ENCODE measurements at regions not wholly inside any gene's neighbourhood (a gene's known extent, or its start where the extent isn't known, plus 50 kb on each side); places are given as distances from the start of the nearest gene placed in this dataset.

DNA sequence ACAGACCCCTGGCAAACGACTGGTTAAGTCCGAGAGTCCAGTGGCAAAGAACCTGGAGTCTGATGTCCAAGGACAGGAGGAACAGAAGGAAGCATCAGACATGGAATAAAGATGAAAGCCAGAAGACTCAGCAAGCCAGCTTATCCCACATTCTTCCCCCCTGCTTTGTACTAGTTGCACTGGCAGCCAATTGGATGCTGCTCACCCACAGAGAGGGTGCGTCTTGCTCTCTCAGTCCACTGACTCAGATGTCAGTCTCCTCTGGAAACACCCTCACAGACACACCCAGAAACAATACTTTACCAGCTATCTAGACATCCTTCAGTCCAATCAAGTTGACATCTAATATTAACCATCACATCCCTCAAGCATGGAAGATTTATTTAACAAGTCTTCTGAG is 1265.8 kb upstream of the CNTN5 start (continued):
- no peak for TF ChIP-seq YY1 (IDR thresholded peaks at IDR 0.05)
- TF ChIP-seq JUND (IDR thresholded peaks at IDR 0.05), result no peak
- no peak for TF ChIP-seq NR2F2 (IDR thresholded peaks at IDR 0.05)

DNA sequence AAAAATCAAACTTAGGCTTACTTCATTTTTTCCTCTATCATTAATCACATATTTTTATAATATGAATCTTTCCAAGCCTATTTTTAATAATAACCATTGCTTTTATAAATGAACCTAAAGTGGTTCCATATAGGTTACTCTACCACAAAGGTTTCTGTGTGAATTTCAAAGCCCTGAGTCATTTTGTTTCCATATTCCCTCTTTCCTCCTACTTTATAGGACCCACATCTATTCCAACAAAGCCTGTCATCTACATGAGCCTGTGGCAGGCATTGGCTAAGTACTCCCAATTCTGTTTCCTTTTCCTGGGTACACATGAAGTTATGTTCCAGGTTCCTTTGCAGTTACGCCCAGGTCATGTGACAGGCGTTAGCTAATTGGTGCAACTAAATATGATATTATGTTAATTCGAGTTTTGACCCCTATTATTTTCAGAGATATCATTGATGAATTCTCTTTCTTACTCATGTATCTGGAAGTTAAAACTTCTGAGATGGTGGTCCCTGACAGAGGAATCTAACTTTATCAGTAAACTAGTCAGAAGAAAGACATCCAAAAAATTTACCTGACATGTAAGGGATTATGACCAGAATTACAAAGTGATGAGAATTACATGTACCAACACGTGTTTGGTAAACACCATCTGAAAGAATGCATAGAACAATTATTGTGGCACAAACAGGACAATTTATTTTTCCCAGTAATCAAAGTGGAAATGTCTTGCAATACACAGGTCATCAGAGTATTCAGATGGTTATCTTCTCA is 1264.0 kb upstream of the CNTN5 start:
- Histone ChIP-seq H3K36me3 (ENCODE audit: control insufficient read depth in 4 of 4, insufficient read depth in 3 of 4, low read depth in 1 of 4, low read length in 3 of 4) (no peaks in the 10 kb centered on the region), H3K4me3 (ENCODE audit: low read depth in 1 of 3, low read length in 3 of 3) (no peak overlapping the region), H3K9me3 (ENCODE audit: control insufficient read depth in 4 of 4, low read length in 3 of 4) (peaks cover 0 to 5% (median 3%) of the 10 kb centered on the region in 4 donors), H3K4me1 (ENCODE audit: control insufficient read depth in 4 of 4, insufficient read depth in 4 of 4, low read length in 3 of 4) (no peaks in the 10 kb centered on the region), H3K27me3 (ENCODE audit: control insufficient read depth in 4 of 4, insufficient read depth in 4 of 4, low read length in 3 of 4) (no peaks in the 10 kb centered on the region), H3K9ac (ENCODE audit: low read depth in 1 of 2, low read length in 2 of 2) (no peak overlapping the region), H3K27ac (ENCODE audit: low read depth in 1 of 2, low read length in 2 of 2) (no peak overlapping the region)
- DNase-seq (ENCODE audit: low spot score), result no peak
- TF ChIP-seq, protein P1, sequence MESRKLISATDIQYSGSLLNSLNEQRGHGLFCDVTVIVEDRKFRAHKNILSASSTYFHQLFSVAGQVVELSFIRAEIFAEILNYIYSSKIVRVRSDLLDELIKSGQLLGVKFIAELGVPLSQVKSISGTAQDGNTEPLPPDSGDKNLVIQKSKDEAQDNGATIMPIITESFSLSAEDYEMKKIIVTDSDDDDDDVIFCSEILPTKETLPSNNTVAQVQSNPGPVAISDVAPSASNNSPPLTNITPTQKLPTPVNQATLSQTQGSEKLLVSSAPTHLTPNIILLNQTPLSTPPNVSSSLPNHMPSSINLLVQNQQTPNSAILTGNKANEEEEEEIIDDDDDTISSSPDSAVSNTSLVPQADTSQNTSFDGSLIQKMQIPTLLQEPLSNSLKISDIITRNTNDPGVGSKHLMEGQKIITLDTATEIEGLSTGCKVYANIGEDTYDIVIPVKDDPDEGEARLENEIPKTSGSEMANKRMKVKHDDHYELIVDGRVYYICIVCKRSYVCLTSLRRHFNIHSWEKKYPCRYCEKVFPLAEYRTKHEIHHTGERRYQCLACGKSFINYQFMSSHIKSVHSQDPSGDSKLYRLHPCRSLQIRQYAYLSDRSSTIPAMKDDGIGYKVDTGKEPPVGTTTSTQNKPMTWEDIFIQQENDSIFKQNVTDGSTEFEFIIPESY (IDR thresholded peaks at IDR 0.05), result no peak
- no peak for TF ChIP-seq FOXA1 (IDR thresholded peaks at IDR 0.05)
- TF ChIP-seq HNF4G (IDR thresholded peaks at IDR 0.05), result no peak
- TF ChIP-seq FOXA2 (IDR thresholded peaks at IDR 0.05), result no peak
- no peak for TF ChIP-seq JUND (IDR thresholded peaks at IDR 0.05)
- no peak for TF ChIP-seq TAF1 (conservative IDR thresholded peaks at IDR 0.05)
- TF ChIP-seq NR2F2 (IDR thresholded peaks at IDR 0.05), result no peak
- TF ChIP-seq, protein P2, sequence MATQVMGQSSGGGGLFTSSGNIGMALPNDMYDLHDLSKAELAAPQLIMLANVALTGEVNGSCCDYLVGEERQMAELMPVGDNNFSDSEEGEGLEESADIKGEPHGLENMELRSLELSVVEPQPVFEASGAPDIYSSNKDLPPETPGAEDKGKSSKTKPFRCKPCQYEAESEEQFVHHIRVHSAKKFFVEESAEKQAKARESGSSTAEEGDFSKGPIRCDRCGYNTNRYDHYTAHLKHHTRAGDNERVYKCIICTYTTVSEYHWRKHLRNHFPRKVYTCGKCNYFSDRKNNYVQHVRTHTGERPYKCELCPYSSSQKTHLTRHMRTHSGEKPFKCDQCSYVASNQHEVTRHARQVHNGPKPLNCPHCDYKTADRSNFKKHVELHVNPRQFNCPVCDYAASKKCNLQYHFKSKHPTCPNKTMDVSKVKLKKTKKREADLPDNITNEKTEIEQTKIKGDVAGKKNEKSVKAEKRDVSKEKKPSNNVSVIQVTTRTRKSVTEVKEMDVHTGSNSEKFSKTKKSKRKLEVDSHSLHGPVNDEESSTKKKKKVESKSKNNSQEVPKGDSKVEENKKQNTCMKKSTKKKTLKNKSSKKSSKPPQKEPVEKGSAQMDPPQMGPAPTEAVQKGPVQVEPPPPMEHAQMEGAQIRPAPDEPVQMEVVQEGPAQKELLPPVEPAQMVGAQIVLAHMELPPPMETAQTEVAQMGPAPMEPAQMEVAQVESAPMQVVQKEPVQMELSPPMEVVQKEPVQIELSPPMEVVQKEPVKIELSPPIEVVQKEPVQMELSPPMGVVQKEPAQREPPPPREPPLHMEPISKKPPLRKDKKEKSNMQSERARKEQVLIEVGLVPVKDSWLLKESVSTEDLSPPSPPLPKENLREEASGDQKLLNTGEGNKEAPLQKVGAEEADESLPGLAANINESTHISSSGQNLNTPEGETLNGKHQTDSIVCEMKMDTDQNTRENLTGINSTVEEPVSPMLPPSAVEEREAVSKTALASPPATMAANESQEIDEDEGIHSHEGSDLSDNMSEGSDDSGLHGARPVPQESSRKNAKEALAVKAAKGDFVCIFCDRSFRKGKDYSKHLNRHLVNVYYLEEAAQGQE (IDR thresholded peaks at IDR 0.05), result no peak
- no peak for TF ChIP-seq RXRA (IDR thresholded peaks at IDR 0.05)
- no peak for TF ChIP-seq EGR1 (IDR thresholded peaks at IDR 0.05; ENCODE audit: low read depth in 2 of 2)
- TF ChIP-seq GABPA (IDR thresholded peaks at IDR 0.05 in 1 of 2, conservative IDR thresholded peaks at IDR 0.05 in 1 of 2), result no peak
- TF ChIP-seq MAX (IDR thresholded peaks at IDR 0.05), result no peak
- TF ChIP-seq, protein P3, sequence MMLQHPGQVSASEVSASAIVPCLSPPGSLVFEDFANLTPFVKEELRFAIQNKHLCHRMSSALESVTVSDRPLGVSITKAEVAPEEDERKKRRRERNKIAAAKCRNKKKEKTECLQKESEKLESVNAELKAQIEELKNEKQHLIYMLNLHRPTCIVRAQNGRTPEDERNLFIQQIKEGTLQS (IDR thresholded peaks at IDR 0.05), result no peak
- TF ChIP-seq RAD21 (IDR thresholded peaks at IDR 0.05), result no peak
- no peak for TF ChIP-seq HNF4A (conservative IDR thresholded peaks at IDR 0.05)
- no peak for TF ChIP-seq YY1 (IDR thresholded peaks at IDR 0.05)
- TF ChIP-seq SP1 (IDR thresholded peaks at IDR 0.05), result no peak
- TF ChIP-seq, protein P4, sequence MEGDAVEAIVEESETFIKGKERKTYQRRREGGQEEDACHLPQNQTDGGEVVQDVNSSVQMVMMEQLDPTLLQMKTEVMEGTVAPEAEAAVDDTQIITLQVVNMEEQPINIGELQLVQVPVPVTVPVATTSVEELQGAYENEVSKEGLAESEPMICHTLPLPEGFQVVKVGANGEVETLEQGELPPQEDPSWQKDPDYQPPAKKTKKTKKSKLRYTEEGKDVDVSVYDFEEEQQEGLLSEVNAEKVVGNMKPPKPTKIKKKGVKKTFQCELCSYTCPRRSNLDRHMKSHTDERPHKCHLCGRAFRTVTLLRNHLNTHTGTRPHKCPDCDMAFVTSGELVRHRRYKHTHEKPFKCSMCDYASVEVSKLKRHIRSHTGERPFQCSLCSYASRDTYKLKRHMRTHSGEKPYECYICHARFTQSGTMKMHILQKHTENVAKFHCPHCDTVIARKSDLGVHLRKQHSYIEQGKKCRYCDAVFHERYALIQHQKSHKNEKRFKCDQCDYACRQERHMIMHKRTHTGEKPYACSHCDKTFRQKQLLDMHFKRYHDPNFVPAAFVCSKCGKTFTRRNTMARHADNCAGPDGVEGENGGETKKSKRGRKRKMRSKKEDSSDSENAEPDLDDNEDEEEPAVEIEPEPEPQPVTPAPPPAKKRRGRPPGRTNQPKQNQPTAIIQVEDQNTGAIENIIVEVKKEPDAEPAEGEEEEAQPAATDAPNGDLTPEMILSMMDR (IDR thresholded peaks at IDR 0.05; ENCODE audit: low read depth, low read length, missing input control), result no peak
- 63% methylated on average over 4 of the region's 4 CpGs for WGBS
